ENCODE measurements at regions not wholly inside any gene's neighbourhood (a gene's known extent, or its start where the extent isn't known, plus 50 kb on each side); places are given as distances from the start of the nearest gene placed in this dataset.

DNA sequence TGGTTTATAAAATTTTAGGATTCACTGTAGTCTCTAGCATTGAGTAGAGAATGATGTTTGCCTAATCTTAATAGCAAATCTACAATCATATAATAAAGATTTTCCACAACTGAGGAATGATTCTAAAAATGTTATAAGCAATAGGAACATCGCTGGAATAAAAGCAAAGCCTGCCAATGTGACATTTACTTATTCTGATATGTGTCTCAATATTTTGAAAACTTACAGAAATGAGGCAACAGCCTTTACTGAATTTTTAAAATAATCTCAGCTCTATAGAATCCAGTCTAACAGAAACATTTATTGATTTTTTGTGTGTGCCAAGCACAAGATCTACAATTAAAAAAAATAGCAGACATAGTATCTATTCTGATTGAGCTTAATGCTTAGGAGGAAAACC lies 303.7 kb upstream of the CCDC179 start:
- no peak for DNase-seq
- H3K4me1 ChIP-seq, result no peaks in the 10 kb centered on the region
- no peaks in the 10 kb centered on the region for H3K27me3 ChIP-seq
- H3K4me3 ChIP-seq (ENCODE audit: low read depth, low read length), result no peak overlapping the region
- H3K36me3 ChIP-seq, result no peaks in the 10 kb centered on the region
- TF ChIP-seq CTCF (IDR thresholded peaks at IDR 0.05; ENCODE audit: low read depth, low read length), result no peak
- no peaks in the 10 kb centered on the region for H3K9me3 ChIP-seq

DNA sequence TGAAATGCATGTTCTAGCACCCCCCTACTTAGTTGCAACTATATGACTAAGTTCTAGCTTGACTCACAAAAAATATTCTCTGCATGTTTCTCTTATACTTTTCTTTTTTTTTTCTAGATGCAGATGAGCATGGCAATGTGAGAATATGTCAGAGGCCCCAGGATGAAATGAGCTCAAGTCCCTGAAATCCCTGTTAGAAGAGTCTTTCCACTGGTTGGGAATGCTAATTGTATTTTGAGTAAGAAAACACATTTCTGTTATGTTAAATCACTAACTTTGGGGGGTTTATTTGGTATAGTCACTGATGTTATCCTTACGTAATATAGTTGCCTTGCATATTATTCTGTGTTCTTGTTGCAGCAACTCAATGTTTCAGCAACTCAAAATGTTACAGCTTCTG lies 306.1 kb upstream of the CCDC179 start:
- Histone ChIP-seq H3K4me1 (no peaks in the 10 kb centered on the region), H3K36me3 (no peaks in the 10 kb centered on the region), H3K9me3 (no peaks in the 10 kb centered on the region), H3K4me3 (ENCODE audit: low read depth, low read length) (no peak overlapping the region), H3K27me3 (no peaks in the 10 kb centered on the region)
- TF ChIP-seq CTCF (IDR thresholded peaks at IDR 0.05; ENCODE audit: low read depth, low read length), result no peak
- no peak for DNase-seq

DNA sequence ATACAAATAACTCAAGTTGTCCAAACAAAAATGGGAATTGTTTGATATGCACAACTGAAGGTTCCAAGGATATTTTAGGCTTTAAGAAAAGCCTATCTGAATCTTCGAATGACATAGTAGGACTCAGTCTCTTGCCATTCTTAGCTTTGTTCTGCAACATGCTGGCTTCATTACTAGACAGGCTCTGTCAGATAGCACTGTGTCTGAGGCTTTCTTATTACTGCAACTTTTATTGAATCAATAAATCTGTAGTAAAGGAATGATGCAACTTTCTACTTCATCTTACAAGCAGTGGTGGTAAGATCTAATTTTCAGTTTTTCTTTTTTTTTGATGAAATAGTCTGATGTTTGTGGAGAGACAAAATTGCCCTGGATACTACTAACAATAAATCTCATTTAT lies 319.3 kb upstream of the CCDC179 start:
- H3K9me3 ChIP-seq, result no peaks in the 10 kb centered on the region
- H3K36me3 ChIP-seq, result no peaks in the 10 kb centered on the region
- DNase-seq, result no peak
- H3K27me3 ChIP-seq, result no peaks in the 10 kb centered on the region
- H3K4me1 ChIP-seq, result no peaks in the 10 kb centered on the region
- H3K4me3 ChIP-seq (ENCODE audit: low read depth, low read length), result no peak overlapping the region
- no peak for TF ChIP-seq CTCF (IDR thresholded peaks at IDR 0.05; ENCODE audit: low read depth, low read length)

- no peak for TF ChIP-seq CTCF (IDR thresholded peaks at IDR 0.05; ENCODE audit: low read depth, low read length)
- no peak for DNase-seq
Measured at GRCh38 chr11:23181022-23181807, 320.9 kb upstream of the CCDC179 start.

GRCh38 chr11:23192256-23192655 lies 332.0 kb upstream of the CCDC179 start:
- Histone ChIP-seq H3K36me3 (no peaks in the 10 kb centered on the region), H3K4me1 (no peaks in the 10 kb centered on the region), H3K9me3 (no peaks in the 10 kb centered on the region), H3K4me3 (ENCODE audit: low read depth, low read length) (no peak overlapping the region), H3K27me3 (no peaks in the 10 kb centered on the region)
- TF ChIP-seq CTCF (IDR thresholded peaks at IDR 0.05; ENCODE audit: low read depth, low read length), result no peak
- no peak for DNase-seq

More at GRCh38 chr11:23181022-23181807, 320.9 kb upstream of the CCDC179 start:
- H3K9me3 ChIP-seq, result no peaks in the 10 kb centered on the region
- no peaks in the 10 kb centered on the region for H3K27me3 ChIP-seq
- no peaks in the 10 kb centered on the region for H3K36me3 ChIP-seq
- H3K4me3 ChIP-seq (ENCODE audit: low read depth, low read length), result no peak overlapping the region
- H3K4me1 ChIP-seq, result no peaks in the 10 kb centered on the region

DNA sequence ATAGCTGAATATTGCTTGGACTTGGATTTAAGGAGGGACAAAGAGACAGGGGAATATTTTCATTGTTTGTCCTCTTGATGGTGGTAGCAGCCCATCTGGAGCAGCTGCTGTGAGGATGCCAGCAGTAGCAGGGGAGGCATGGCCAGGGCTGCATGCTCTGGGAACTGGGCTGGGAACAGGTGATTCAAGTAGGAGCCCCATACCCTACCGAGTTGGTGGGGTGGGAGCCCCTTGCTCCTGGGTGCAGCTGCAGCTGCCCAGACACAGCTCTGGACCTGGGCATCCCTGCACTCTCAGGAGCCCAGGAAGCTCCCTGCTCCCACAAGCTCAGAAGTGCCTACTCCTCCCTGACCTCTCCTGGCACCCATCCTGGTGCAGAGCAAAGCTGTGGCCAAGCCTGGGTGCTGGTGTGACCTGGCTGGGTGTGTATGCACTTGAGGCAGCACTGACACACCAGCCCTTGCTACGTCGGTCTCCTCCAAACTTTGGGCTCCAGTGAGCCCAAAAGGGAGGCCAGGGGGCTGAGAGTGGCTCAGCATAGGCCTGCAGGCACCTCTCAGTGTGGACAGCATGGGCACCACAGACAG lies 341.8 kb upstream of the CCDC179 start:
- Histone ChIP-seq H3K4me1 (no peaks in the 10 kb centered on the region), H3K27me3 (no peaks in the 10 kb centered on the region), H3K36me3 (no peaks in the 10 kb centered on the region), H3K9me3 (no peaks in the 10 kb centered on the region), H3K4me3 (ENCODE audit: low read depth, low read length) (no peak overlapping the region)
- 0 out of 2 replicates have a peak, but pooled peaks have one; percentile 4 for TF ChIP-seq CTCF (IDR thresholded peaks at IDR 0.05; ENCODE audit: low read depth, low read length)
- DNase-seq, result peak; percentile 9
